H9 (cell line): ENCODE measurements at regions not wholly inside any gene's neighbourhood (a gene's known extent, or its start where the extent isn't known, plus 50 kb on each side); places are given as distances from the start of the nearest gene placed in this dataset.

ENCODE experiments used
- DNase-seq: peaks from one replicate; pipeline ENCODE4 v3.0.0-alpha.2; 2017
- H2AFZ ChIP-seq: one replicate; pipeline ENCODE4 v1.6.1; 2013; ENCODE audit warnings: mild to moderate bottlenecking, low read length, control low read depth, moderate library complexity
- H2AK5ac ChIP-seq: 2 replicates; pipeline ENCODE4 v1.6.1; 2013; ENCODE audit warnings: low read length, control low read depth, mixed read lengths; ENCODE audit not compliant: insufficient read length
- H2BK120ac ChIP-seq: one replicate; pipeline ENCODE4 v1.6.1; 2013; ENCODE audit warnings: low read depth, mild to moderate bottlenecking, low read length, control low read depth, inconsistent platforms; ENCODE audit not compliant: poor library complexity, severe bottlenecking
- H2BK12ac ChIP-seq: 2 replicates; pipeline ENCODE4 v1.6.1; 2013; ENCODE audit warnings: low read length, control low read depth, mixed read lengths, low read depth; ENCODE audit not compliant: insufficient read length
- H2BK15ac ChIP-seq: 2 replicates; pipeline ENCODE4 v1.6.1; 2013; ENCODE audit warnings: low read depth, low read length, control low read depth
- H2BK20ac ChIP-seq: one replicate; pipeline ENCODE4 v1.6.1; 2013; ENCODE audit warnings: low read depth, mild to moderate bottlenecking, low read length, control low read depth, inconsistent platforms; ENCODE audit not compliant: poor library complexity, severe bottlenecking
- H2BK5ac ChIP-seq: 2 replicates; pipeline ENCODE4 v1.6.1; 2013; ENCODE audit warnings: low read length, control low read depth, mixed read lengths; ENCODE audit not compliant: insufficient read length
- H3K14ac ChIP-seq: 2 replicates; pipeline ENCODE4 v1.6.1; 2013; ENCODE audit warnings: low read length, control low read depth; ENCODE audit not compliant: insufficient read depth
- H3K18ac ChIP-seq: 2 replicates; pipeline ENCODE4 v1.6.1; 2013; ENCODE audit warnings: low read depth, mild to moderate bottlenecking, mixed read lengths, low read length, control low read depth; ENCODE audit not compliant: insufficient read length
- H3K23ac ChIP-seq: 2 replicates; pipeline ENCODE4 v1.6.1; 2013; ENCODE audit warnings: low read length, control low read depth, mixed read lengths, low read depth; ENCODE audit not compliant: insufficient read length
- H3K23me2 ChIP-seq: 2 replicates; pipeline ENCODE4 v1.6.1; 2013; ENCODE audit warnings: low read depth, mild to moderate bottlenecking, mixed read lengths, low read length, control low read depth; ENCODE audit not compliant: insufficient read length, poor library complexity, severe bottlenecking
- H3K27ac ChIP-seq: 2 replicates; pipeline ENCODE4 v1.5.1; 2013; ENCODE audit warnings: low read length, control low read depth, mixed read lengths, low read depth; ENCODE audit not compliant: insufficient read length
- H3K27me3 ChIP-seq: 2 replicates; pipeline ENCODE4 v1.6.1; 2013; ENCODE audit warnings: low read length, control low read depth, inconsistent platforms; ENCODE audit not compliant: insufficient read depth
- H3K4ac ChIP-seq: 2 replicates; pipeline ENCODE4 v1.6.1; 2013; ENCODE audit warnings: low read depth, mild to moderate bottlenecking, control low read depth, inconsistent platforms, low read length, moderate library complexity
- H3K4me1 ChIP-seq: 2 replicates; pipeline ENCODE4 v1.6.1; 2013; ENCODE audit warnings: low read length, control low read depth, inconsistent platforms; ENCODE audit not compliant: insufficient read depth
- H3K4me2 ChIP-seq: 2 replicates; pipeline ENCODE4 v1.6.1; 2013; ENCODE audit warnings: low read length, control low read depth, mixed read lengths; ENCODE audit not compliant: insufficient read length, insufficient read depth
- H3K56ac ChIP-seq: 2 replicates; pipeline ENCODE4 v1.6.1; 2013; ENCODE audit warnings: low read depth, mild to moderate bottlenecking, mixed read lengths, low read length, control low read depth; ENCODE audit not compliant: insufficient read length
- H3K79me1 ChIP-seq: 2 replicates; pipeline ENCODE4 v1.6.1; 2013; ENCODE audit warnings: low read depth, mild to moderate bottlenecking, moderate library complexity, low read length, control low read depth, inconsistent platforms; ENCODE audit not compliant: insufficient read depth, poor library complexity, severe bottlenecking
- H3K79me2 ChIP-seq: 2 replicates; pipeline ENCODE4 v1.6.1; 2013; ENCODE audit warnings: low read length, control low read depth, inconsistent platforms; ENCODE audit not compliant: insufficient read depth
- H3K9ac ChIP-seq: 2 replicates; pipeline ENCODE4 v1.6.1; 2013; ENCODE audit warnings: low read length, control low read depth, mixed read lengths; ENCODE audit not compliant: insufficient read length; ENCODE audit errors: extremely low read depth
- H3K9me3 ChIP-seq: one replicate; pipeline ENCODE4 v1.6.1; 2013; ENCODE audit warnings: low read depth, low read length, inconsistent platforms; ENCODE audit not compliant: control insufficient read depth
- H3T11ph ChIP-seq: one replicate; pipeline ENCODE4 v1.6.1; 2013; ENCODE audit warnings: mild to moderate bottlenecking, low read length, control low read depth, inconsistent platforms
- H4K20me1 ChIP-seq: one replicate; pipeline ENCODE4 v1.6.1; 2013; ENCODE audit not compliant: control insufficient read depth, insufficient read length, insufficient read depth
- H4K5ac ChIP-seq: 2 replicates; pipeline ENCODE4 v1.6.1; 2013; ENCODE audit warnings: low read depth, mild to moderate bottlenecking, mixed read lengths, low read length, control low read depth; ENCODE audit not compliant: insufficient read length
- H4K8ac ChIP-seq: replicated peaks from 2 replicates; pipeline ENCODE4 v1.6.1; 2013; ENCODE audit warnings: low read length, control low read depth, mixed read lengths, low read depth; ENCODE audit not compliant: insufficient read length
- H4K91ac ChIP-seq: 2 replicates; pipeline ENCODE4 v1.6.1; 2013; ENCODE audit warnings: low read depth, mild to moderate bottlenecking, moderate library complexity, mixed read lengths, low read length, control low read depth; ENCODE audit not compliant: insufficient read length
- H3K27ac Mint-ChIP-seq, 3 experiments: 2 replicates in 2 of 3; 3 replicates in 1 of 3; pipeline ENCODE4 v1.8.0; 2020 to 2021; ENCODE audit warnings: mixed read lengths in 3 of 3, mild to moderate bottlenecking in 1 of 3, moderate library complexity in 1 of 3
- H3K27me3 Mint-ChIP-seq: 2 replicates; pipeline ENCODE4 v1.8.0; 2021; ENCODE audit warnings: low read depth, mild to moderate bottlenecking, moderate library complexity, mixed read lengths
- H3K36me3 Mint-ChIP-seq, 3 experiments: 2 replicates in 2 of 3; 3 replicates in 1 of 3; pipeline ENCODE4 v1.8.0; 2020 to 2021; ENCODE audit warnings: low read depth in 3 of 3, mixed read lengths in 3 of 3; ENCODE audit not compliant: insufficient read depth in 1 of 3
- H3K4me1 Mint-ChIP-seq, 2 experiments: 2 replicates each; pipeline ENCODE4 v1.8.0; 2020; ENCODE audit warnings: mixed read lengths in 2 of 2
- H3K4me3 Mint-ChIP-seq, 2 experiments: 2 replicates in 1 of 2; 3 replicates in 1 of 2; pipeline ENCODE4 v1.8.0; 2020 to 2021; ENCODE audit warnings: mild to moderate bottlenecking in 2 of 2, mixed read lengths in 2 of 2, moderate library complexity in 1 of 2
- H3K9me3 Mint-ChIP-seq, 2 experiments: 2 replicates in 1 of 2; 3 replicates in 1 of 2; pipeline ENCODE4 v1.8.0; 2020; ENCODE audit warnings: mild to moderate bottlenecking in 2 of 2, mixed read lengths in 2 of 2, moderate library complexity in 1 of 2
- CTCF ChIP-seq: fragments of 200-600 bp; sonication (generic); conservative IDR thresholded peaks from 3 replicates; pipeline ENCODE4 v1.8.0; 2021; ENCODE audit warnings: antibody characterized with exemption, mild to moderate bottlenecking
- WGBS: extraction: QIAGEN DNeasy Blood & Tissue Kit; methylation state at CpG from one replicate; pipeline ENCODE4 v1.1.7; 2013; ENCODE audit warnings: missing lambda C conversion rate, low lambda C conversion rate, mixed read lengths; ENCODE audit not compliant: insufficient read length; ENCODE audit errors: extremely low coverage; 5-methylcytosine and 5-hydroxymethylcytosine counted together

GRCh38 chr6:134605034-134605433 is 287.1 kb upstream of the SGK1 start:
- no peaks in the 10 kb centered on the region for H3K9me3 ChIP-seq
- Mint-ChIP-seq H3K36me3 (peaks cover 16 to 28% (median 21%) of the 10 kb centered on the region in 3 experiments), H3K9me3 (peaks cover 23% of the 10 kb centered on the region in 2 experiments), H3K27me3 (no peaks in the 10 kb centered on the region; the same call in 1 of the 2 replicates), H3K4me3 (no peak overlapping the region), H3K27ac (no peak overlapping the region; a peak in 1 of 7 replicates), H3K4me1 (no peaks in the 10 kb centered on the region)
- no peak overlapping the region for H3K9ac ChIP-seq
- no peaks in the 10 kb centered on the region for H3K79me1 ChIP-seq
- H3K4me1 ChIP-seq = no peaks in the 10 kb centered on the region
- no peak overlapping the region for H2BK20ac ChIP-seq
- H2BK15ac ChIP-seq = no peak overlapping the region
- no peaks in the 10 kb centered on the region for H3K23me2 ChIP-seq
- DNase-seq = no peak
- no peak overlapping the region for H2AFZ ChIP-seq
- H3K23ac ChIP-seq = no peak overlapping the region
- no peaks in the 10 kb centered on the region for H3K27me3 ChIP-seq
- no peaks in the 10 kb centered on the region for H3K79me2 ChIP-seq
- H4K20me1 ChIP-seq = no peaks in the 10 kb centered on the region
- no peak overlapping the region for H2AK5ac ChIP-seq
- no peak overlapping the region for H2BK12ac ChIP-seq
- no peak overlapping the region for H3K4ac ChIP-seq
- no CpG with 5 or more reads among the region's 10 CpGs for WGBS
- H3K4me2 ChIP-seq = no peak overlapping the region
- H3K27ac ChIP-seq = no peak overlapping the region
- H4K8ac ChIP-seq = no peak overlapping the region
- no peak overlapping the region for H2BK120ac ChIP-seq
- H4K91ac ChIP-seq = no peak overlapping the region
- H3K18ac ChIP-seq = no peak overlapping the region
- no peak overlapping the region for H3K56ac ChIP-seq
- no peak overlapping the region for H4K5ac ChIP-seq
- TF ChIP-seq CTCF = no peak
- no peak overlapping the region for H2BK5ac ChIP-seq
- H3T11ph ChIP-seq = no peak overlapping the region
- H3K14ac ChIP-seq = no peak overlapping the region
